ENCODE measurements at regions not wholly inside any gene's neighbourhood (a gene's known extent, or its start where the extent isn't known, plus 50 kb on each side); places are given as distances from the start of the nearest gene placed in this dataset.
A peak's percentile ranks its signal among the peaks of the same experiment; 100 is the strongest.
"Not testable (repeated sequence)": the region's sequence is repeated elsewhere in the genome, so short reads cannot be mapped to it uniquely, and the experiment has no call there.

DNA sequence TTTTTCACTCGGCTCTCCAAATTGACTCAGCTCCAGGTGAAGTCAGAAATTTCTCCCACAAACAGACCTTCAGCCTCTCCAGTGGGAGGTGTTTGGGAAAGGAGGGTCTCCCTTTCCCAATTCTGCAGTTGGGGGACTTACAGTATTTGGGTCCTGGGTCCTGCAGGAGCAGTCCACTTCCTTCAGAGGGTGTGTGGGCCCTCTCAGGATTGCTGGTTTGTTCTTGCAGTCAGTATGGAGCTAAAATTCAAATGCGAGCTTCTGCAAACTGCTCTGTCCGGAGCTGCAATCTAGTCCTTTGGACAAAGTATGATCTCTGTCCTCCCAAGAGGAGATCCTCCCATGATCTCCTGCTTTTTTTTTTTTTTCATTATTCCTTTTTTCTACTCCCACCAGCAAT lies 87.9 kb upstream of the MSTN start:
- H3K23ac ChIP-seq (ENCODE audit: low read depth, low read length, poor library complexity): no peak overlapping the region
- peak overlapping the region; percentile 91 for H2AFZ ChIP-seq (ENCODE audit: low read length)
- no peak overlapping the region for H3K4ac ChIP-seq (ENCODE audit: low read length)
- peak overlapping the region; percentile 41 for H3K18ac ChIP-seq (ENCODE audit: low read length)
- H4K91ac ChIP-seq (ENCODE audit: low read depth, low read length, poor library complexity): no peak overlapping the region
- H3K27me3 ChIP-seq (ENCODE audit: control insufficient read depth in 3 of 3, insufficient read depth in 3 of 3, low read depth in 1 of 3, low read length in 3 of 3): no peaks in the 10 kb centered on the region
- H3K4me1 ChIP-seq (ENCODE audit: control insufficient read depth in 2 of 2, insufficient read depth in 1 of 2, low read depth in 1 of 2, low read length in 2 of 2): no peaks in the 10 kb centered on the region
- H3K79me1 ChIP-seq (ENCODE audit: low read depth, low read length): no peaks in the 10 kb centered on the region
- H4K8ac ChIP-seq (ENCODE audit: low read depth, low read length): no peak overlapping the region
- H3K36me3 ChIP-seq (replicated peaks in 1 of 2; ENCODE audit: control insufficient read depth in 2 of 2, insufficient read depth in 2 of 2, low read length in 2 of 2): no peaks in the 10 kb centered on the region
- H3K9me3 ChIP-seq (replicated peaks in 1 of 2; ENCODE audit: control insufficient read depth in 2 of 2, insufficient read depth in 1 of 2, low read depth in 1 of 2, low read length in 2 of 2): no peaks in the 10 kb centered on the region
- no peak overlapping the region for H2BK12ac ChIP-seq (ENCODE audit: low read length)
- no peak overlapping the region for H3K14ac ChIP-seq (ENCODE audit: low read length)
- no peak overlapping the region for H3K27ac ChIP-seq (replicated peaks; ENCODE audit: low read length)
- H2AK5ac ChIP-seq (ENCODE audit: low read depth, low read length): no peak overlapping the region
- H2BK5ac ChIP-seq (ENCODE audit: low read length): no peak overlapping the region
- DNase-seq (ENCODE audit: low spot score): no peak
- H3K4me2 ChIP-seq (ENCODE audit: insufficient read depth, low read length, poor library complexity, severe bottlenecking): no peak overlapping the region
- H3K9ac ChIP-seq (ENCODE audit: low read depth, low read length, poor library complexity): no peak overlapping the region
- H2BK15ac ChIP-seq (ENCODE audit: low read length): no peak overlapping the region
- H3K4me3 ChIP-seq (ENCODE audit: low read length in 2 of 2): peak overlapping the region in 1 of 2 donors; percentile 6
- H2BK120ac ChIP-seq (ENCODE audit: low read depth, low read length): no peak overlapping the region
- no CpG with 5 or more reads among the region's 3 CpGs for WGBS, 2 donors (ENCODE audit: extremely low coverage in 2 of 2, insufficient read length in 2 of 2, insufficient replicate concordance in 1 of 2)

- H4K8ac ChIP-seq (ENCODE audit: low read depth, low read length): no peak overlapping the region
- peak overlapping the region in 1 of 2 donors; percentile 6 for H3K4me3 ChIP-seq (ENCODE audit: low read length in 2 of 2)
- H3K4me2 ChIP-seq (ENCODE audit: insufficient read depth, low read length, poor library complexity, severe bottlenecking): no peak overlapping the region
- no peak overlapping the region for H3K27ac ChIP-seq (replicated peaks; ENCODE audit: low read length)
- no CpG with 5 or more reads among the region's 6 CpGs for WGBS, 2 donors (ENCODE audit: extremely low coverage in 2 of 2, insufficient read length in 2 of 2, insufficient replicate concordance in 1 of 2)
- H3K4me1 ChIP-seq (ENCODE audit: control insufficient read depth in 2 of 2, insufficient read depth in 1 of 2, low read depth in 1 of 2, low read length in 2 of 2): no peaks in the 10 kb centered on the region
- H3K18ac ChIP-seq (ENCODE audit: low read length): peak overlapping the region; percentile 41
- H3K14ac ChIP-seq (ENCODE audit: low read length): no peak overlapping the region
- DNase-seq (ENCODE audit: low spot score): no peak
- no peak overlapping the region for H3K23ac ChIP-seq (ENCODE audit: low read depth, low read length, poor library complexity)
- H2BK120ac ChIP-seq (ENCODE audit: low read depth, low read length): no peak overlapping the region
- H3K9ac ChIP-seq (ENCODE audit: low read depth, low read length, poor library complexity): no peak overlapping the region
- no peaks in the 10 kb centered on the region for H3K27me3 ChIP-seq (ENCODE audit: control insufficient read depth in 3 of 3, insufficient read depth in 3 of 3, low read depth in 1 of 3, low read length in 3 of 3)
- H4K91ac ChIP-seq (ENCODE audit: low read depth, low read length, poor library complexity): no peak overlapping the region
- H2BK15ac ChIP-seq (ENCODE audit: low read length): no peak overlapping the region
- no peaks in the 10 kb centered on the region for H3K9me3 ChIP-seq (replicated peaks in 1 of 2; ENCODE audit: control insufficient read depth in 2 of 2, insufficient read depth in 1 of 2, low read depth in 1 of 2, low read length in 2 of 2)
- H3K36me3 ChIP-seq (replicated peaks in 1 of 2; ENCODE audit: control insufficient read depth in 2 of 2, insufficient read depth in 2 of 2, low read length in 2 of 2): no peaks in the 10 kb centered on the region
- H3K4ac ChIP-seq (ENCODE audit: low read length): no peak overlapping the region
- no peak overlapping the region for H2AK5ac ChIP-seq (ENCODE audit: low read depth, low read length)
- H2BK12ac ChIP-seq (ENCODE audit: low read length): no peak overlapping the region
- H2BK5ac ChIP-seq (ENCODE audit: low read length): no peak overlapping the region
- no peaks in the 10 kb centered on the region for H3K79me1 ChIP-seq (ENCODE audit: low read depth, low read length)
- peak overlapping the region; percentile 91 for H2AFZ ChIP-seq (ENCODE audit: low read length)
Measured at GRCh38 chr2:190149908-190150307, 87.4 kb upstream of the MSTN start.

DNA sequence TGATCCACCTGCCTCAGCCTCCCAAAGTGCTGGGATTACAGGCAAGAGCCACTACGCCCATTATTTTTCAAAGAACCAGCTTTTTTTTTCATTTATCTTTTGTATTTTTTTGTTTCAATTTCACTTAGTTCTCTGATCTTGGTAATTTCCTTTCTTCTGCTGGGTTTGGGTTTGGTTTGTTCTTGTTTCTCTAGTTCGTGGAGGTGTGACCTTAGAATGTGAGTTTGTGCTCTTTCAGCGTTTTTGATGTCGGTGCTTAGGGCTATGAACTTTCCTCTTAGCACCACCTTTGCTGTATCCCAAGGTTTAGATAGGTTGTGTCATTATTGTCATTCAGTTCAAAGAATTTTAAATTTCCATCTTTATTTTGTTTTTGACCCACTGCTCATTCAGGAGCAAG lies 86.7 kb upstream of the MSTN start:
- no CpG with 5 or more reads among the region's 4 CpGs for WGBS, 2 donors (ENCODE audit: extremely low coverage in 2 of 2, insufficient read length in 2 of 2, insufficient replicate concordance in 1 of 2)
- Histone ChIP-seq H4K8ac (ENCODE audit: low read depth, low read length) (no peak overlapping the region), H3K27me3 (ENCODE audit: control insufficient read depth in 3 of 3, insufficient read depth in 3 of 3, low read depth in 1 of 3, low read length in 3 of 3) (no peaks in the 10 kb centered on the region), H4K91ac (ENCODE audit: low read depth, low read length, poor library complexity) (no peak overlapping the region), H3K79me1 (ENCODE audit: low read depth, low read length) (no peaks in the 10 kb centered on the region), H3K4me3 (ENCODE audit: low read length in 2 of 2) (no peak overlapping the region), H2BK15ac (ENCODE audit: low read length) (no peak overlapping the region), H2AK5ac (ENCODE audit: low read depth, low read length) (no peak overlapping the region), H3K14ac (ENCODE audit: low read length) (no peak overlapping the region), H3K23ac (ENCODE audit: low read depth, low read length, poor library complexity) (no peak overlapping the region), H3K18ac (ENCODE audit: low read length) (no peak overlapping the region), H3K27ac (replicated peaks; ENCODE audit: low read length) (no peak overlapping the region), H2AFZ (ENCODE audit: low read length) (no peak overlapping the region), H3K9ac (ENCODE audit: low read depth, low read length, poor library complexity) (no peak overlapping the region), H2BK120ac (ENCODE audit: low read depth, low read length) (no peak overlapping the region), H3K9me3 (replicated peaks in 1 of 2; ENCODE audit: control insufficient read depth in 2 of 2, insufficient read depth in 1 of 2, low read depth in 1 of 2, low read length in 2 of 2) (no peaks in the 10 kb centered on the region), H3K4ac (ENCODE audit: low read length) (no peak overlapping the region), H3K4me1 (ENCODE audit: control insufficient read depth in 2 of 2, insufficient read depth in 1 of 2, low read depth in 1 of 2, low read length in 2 of 2) (no peaks in the 10 kb centered on the region), H3K36me3 (replicated peaks in 1 of 2; ENCODE audit: control insufficient read depth in 2 of 2, insufficient read depth in 2 of 2, low read length in 2 of 2) (no peaks in the 10 kb centered on the region), H2BK12ac (ENCODE audit: low read length) (no peak overlapping the region), H2BK5ac (ENCODE audit: low read length) (no peak overlapping the region), H3K4me2 (ENCODE audit: insufficient read depth, low read length, poor library complexity, severe bottlenecking) (no peak overlapping the region)
- DNase-seq (ENCODE audit: low spot score): no peak

DNA sequence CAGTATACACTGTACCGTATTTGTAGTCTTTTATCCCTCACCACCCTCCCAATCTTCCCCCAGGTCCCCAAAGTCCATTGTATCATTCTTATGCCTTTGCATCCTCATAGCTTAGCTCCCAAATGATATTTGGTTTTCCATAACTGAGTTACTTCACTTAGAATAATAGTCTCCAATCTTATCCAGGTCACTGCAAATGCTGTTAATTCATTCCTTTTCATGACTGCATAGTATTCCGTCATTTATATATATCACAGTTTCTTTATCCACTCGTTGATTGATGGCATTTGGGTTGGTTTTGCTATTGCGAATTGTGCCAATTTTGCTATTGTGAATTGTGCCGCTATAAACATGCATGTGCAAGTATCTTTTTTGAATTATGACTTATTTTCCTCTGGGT lies 83.6 kb upstream of the MSTN start:
- not testable (repeated sequence) for H2BK5ac ChIP-seq (ENCODE audit: low read length); H3K4ac ChIP-seq (ENCODE audit: low read length); H4K8ac ChIP-seq (ENCODE audit: low read depth, low read length); H2BK15ac ChIP-seq (ENCODE audit: low read length); H4K91ac ChIP-seq (ENCODE audit: low read depth, low read length, poor library complexity); H3K36me3 ChIP-seq (replicated peaks in 1 of 2; ENCODE audit: control insufficient read depth in 2 of 2, insufficient read depth in 2 of 2, low read length in 2 of 2); DNase-seq (ENCODE audit: low spot score); H3K9ac ChIP-seq (ENCODE audit: low read depth, low read length, poor library complexity); H2BK120ac ChIP-seq (ENCODE audit: low read depth, low read length); H3K4me2 ChIP-seq (ENCODE audit: insufficient read depth, low read length, poor library complexity, severe bottlenecking); H2AFZ ChIP-seq (ENCODE audit: low read length); H3K4me3 ChIP-seq (ENCODE audit: low read length in 2 of 2); H3K9me3 ChIP-seq (replicated peaks in 1 of 2; ENCODE audit: control insufficient read depth in 2 of 2, insufficient read depth in 1 of 2, low read depth in 1 of 2, low read length in 2 of 2); H2BK12ac ChIP-seq (ENCODE audit: low read length); H3K27ac ChIP-seq (replicated peaks; ENCODE audit: low read length); H3K18ac ChIP-seq (ENCODE audit: low read length); H2AK5ac ChIP-seq (ENCODE audit: low read depth, low read length); H3K14ac ChIP-seq (ENCODE audit: low read length); H3K4me1 ChIP-seq (ENCODE audit: control insufficient read depth in 2 of 2, insufficient read depth in 1 of 2, low read depth in 1 of 2, low read length in 2 of 2); H3K79me1 ChIP-seq (ENCODE audit: low read depth, low read length); H3K27me3 ChIP-seq (ENCODE audit: control insufficient read depth in 3 of 3, insufficient read depth in 3 of 3, low read depth in 1 of 3, low read length in 3 of 3); H3K23ac ChIP-seq (ENCODE audit: low read depth, low read length, poor library complexity)
- WGBS, 2 donors (ENCODE audit: extremely low coverage in 2 of 2, insufficient read length in 2 of 2, insufficient replicate concordance in 1 of 2): no CpG with 5 or more reads among the region's 5 CpGs

Measured in neuronal stem cell (in vitro differentiated cells).